Esophagus mucosa (tissue), 1 donor: ENCODE measurements at regions not wholly inside any gene's neighbourhood (a gene's known extent, or its start where the extent isn't known, plus 50 kb on each side); places are given as distances from the start of the nearest gene placed in this dataset.
A peak's percentile ranks its signal among the peaks of the same experiment; 100 is the strongest.
"Not testable (repeated sequence)": the region's sequence is repeated elsewhere in the genome, so short reads cannot be mapped to it uniquely, and the experiment has no call there.

ENCODE experiments used
- ATAC-seq: fragments of 200-7000 bp; cut with Tn5 transposase; one replicate; pipeline ENCODE4 v1.9.1; 2020
- donor health status: DM: yes; HTN: yes; CAD: no.

- ATAC-seq = no peak
Measured at GRCh38 chr4:107468156-107468555, 251.9 kb downstream of the PAPSS1 start.

DNA sequence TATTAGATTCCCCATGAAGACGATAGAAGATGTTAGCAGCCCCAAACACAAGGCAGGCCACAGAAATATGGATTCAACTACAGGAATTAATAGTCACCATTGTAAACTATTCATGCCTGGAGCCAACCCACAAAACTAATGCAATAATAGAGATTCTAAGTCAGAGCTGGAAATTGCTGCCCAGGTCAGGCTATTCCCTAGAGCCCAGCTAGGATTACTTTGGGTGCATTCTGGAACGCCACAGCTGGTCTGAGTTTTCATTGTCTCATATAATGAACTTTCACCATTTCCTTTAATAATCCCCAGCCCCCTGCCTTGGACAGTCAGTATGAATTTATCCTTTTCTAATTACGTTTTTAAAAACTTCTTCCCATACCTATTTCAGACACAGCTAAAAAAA, 252.6 kb downstream of the PAPSS1 start:
- ATAC-seq = no peak

DNA sequence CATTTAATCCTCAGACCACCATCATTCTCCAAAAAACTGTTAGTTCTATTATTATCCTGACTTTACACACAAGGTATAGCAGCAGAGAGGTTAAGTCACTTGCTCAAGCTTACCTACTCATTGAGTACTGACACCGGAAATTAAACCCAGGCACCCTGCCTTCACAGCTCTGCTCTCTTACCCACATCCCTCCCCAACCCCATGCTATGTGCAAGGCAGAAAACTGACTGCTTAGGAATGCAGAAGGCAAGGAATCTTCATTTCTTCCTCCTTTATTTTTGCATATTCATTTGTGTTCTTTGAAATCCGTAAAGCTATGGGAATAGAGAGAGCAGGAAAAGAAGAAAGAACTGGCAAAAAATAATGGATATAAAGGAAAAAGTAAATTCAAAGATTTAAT, 261.8 kb downstream of the PAPSS1 start:
- ATAC-seq = no peak

GRCh38 chr4:107453987-107454386, 266.0 kb downstream of the PAPSS1 start:
- ATAC-seq = no peak

- no peak for ATAC-seq
Measured at GRCh38 chr4:107452717-107453630, 267.1 kb downstream of the PAPSS1 start.

DNA sequence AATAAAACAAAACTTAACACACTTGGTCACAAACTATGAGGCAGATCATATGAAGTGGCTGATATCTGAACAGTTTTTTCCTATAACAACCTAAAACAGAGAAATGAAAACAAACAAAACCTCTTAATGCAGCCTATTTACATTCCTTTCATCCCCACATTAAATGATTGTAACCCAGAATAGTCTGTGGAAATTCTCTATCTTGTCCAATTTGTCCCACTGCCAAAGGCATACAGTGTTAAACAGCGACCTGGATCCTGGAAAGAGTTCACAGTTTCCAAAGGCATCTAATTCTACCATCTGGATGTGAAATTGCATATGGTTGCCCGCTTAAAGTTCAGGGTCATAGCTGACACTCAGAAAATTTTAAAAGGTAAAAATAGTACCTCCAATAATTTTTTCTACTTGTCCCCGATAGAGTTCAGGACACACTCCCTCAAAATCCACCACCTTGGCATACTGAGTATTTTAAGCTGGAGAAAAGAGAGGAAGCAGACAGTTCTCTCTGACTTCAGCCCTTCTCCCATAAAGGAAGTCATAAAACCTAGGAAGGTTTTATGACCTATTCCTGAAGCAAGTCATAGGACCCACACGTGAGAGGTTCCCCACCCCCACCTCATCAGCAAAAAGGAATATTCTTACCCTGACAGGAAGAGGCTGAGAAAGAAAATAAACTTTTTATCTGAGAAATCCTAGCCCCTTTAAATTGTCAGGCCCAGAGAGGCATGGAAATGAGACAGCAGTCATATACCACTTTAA, 270.2 kb downstream of the PAPSS1 start:
- no peak for ATAC-seq

GRCh38 chr4:107442538-107443111, 277.4 kb downstream of the PAPSS1 start:
- ATAC-seq = no peak

GRCh38 chr4:107439401-107439800, 280.6 kb downstream of the PAPSS1 start:
- ATAC-seq = no peak

DNA sequence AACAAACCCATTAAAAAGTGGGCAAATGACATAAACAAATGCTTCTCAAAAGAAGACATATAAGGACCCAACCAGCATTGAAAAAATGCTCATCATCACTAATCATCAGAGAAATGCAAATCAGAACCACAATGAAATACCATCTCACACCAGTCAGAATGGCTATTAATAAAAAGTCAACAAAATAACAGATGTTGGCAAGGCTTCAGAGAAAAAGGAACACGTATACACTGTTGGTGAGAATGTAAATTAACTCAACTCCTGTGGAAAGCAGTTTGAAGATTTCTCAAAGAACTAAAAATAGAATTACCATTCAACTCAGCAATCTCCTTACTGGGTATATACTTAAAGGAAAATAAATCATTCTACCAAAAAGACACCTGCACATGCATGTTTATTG, 283.6 kb downstream of the PAPSS1 start:
- not testable (repeated sequence) for ATAC-seq

DNA sequence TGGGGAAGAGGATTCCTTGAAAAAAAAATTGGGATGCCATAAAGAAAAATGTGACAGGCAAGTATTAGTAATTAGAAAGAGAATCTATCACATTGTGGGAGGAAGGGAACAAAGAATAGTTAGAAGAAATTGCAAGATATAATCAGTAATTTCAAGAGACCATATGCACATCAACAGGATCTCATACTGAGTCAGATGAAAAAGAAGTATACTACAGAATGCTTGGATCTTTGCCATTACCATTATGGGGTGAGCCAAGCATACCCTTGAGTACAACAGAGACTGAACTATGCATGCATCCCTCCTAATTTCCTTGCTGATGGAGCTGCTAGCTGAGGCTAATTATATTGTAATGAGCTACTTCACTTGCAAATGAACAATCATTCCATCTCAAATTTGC, 287.6 kb downstream of the PAPSS1 start:
- ATAC-seq = no peak

DNA sequence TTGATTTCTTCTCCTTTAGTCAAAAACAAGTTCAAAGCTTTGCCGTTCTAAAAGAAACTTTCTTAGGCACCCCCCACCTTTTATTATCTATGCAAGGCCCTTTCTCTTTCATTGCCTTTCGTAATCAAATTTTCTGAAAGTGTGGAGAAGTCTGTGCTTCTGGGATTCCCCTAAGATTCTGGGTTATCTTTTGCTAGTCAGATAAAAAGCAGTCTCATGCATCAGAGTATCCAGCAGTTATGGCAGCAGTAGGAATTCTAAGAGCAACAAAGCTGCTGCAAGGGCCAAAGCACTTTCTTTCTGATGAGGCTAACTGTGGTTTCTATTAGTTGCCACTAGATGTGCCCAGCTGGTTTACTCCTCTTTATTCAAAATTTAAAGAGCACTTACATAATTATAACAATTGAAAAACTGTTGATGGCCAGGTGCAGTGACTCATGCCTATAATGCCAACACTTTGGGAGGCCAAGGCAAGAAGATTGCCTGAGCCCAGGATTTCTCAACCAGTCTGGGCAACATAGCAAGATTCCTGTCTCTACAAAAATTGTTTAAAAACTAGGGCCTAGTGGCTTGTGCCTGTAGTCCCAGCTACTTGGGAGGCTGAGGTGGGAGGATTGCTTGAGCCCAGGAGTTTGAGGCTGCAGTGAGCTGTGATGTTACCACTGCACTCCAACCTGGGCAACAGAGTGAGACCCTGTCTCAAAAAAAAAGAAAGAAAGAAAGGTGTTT, 296.2 kb downstream of the PAPSS1 start:
- no peak for ATAC-seq

DNA sequence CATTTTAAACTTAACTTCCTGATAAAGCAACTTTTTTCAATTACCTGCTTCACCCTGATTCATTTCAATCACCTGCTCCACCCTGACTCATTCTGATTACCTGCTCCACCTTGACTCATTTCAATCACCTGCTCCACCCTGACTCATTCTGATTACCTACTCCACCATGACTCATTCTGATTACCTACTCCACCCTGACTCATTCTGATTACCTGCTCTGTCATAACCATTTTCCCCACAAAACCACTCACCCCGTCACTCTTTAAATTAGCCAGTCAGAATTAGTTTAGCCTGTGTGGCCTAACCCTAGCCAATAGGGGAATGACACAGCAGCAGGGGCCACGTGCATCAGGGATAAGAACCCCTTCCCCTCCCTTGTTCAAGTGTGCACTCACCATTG, 300.5 kb downstream of the PAPSS1 start:
- peak; percentile 69 for ATAC-seq

DNA sequence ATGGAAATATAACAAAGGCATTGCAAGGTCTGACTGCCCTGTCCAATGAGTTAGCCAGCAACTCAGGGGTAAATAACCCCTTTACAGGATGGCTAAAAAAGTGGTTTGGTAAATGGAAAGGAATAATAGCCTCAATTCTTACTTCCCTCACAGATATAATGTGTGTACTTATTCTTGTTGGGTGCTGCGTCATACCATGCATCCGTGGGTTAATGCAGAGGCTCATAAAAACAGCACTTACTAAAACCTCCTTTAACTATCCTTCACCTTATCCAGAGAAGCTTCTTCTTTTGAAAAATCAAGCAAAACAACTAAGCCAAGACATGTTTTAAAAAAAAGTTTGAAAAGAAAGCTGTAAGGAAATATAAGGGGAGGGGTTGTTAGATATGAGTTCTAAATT, 301.0 kb downstream of the PAPSS1 start:
- no peak for ATAC-seq

DNA sequence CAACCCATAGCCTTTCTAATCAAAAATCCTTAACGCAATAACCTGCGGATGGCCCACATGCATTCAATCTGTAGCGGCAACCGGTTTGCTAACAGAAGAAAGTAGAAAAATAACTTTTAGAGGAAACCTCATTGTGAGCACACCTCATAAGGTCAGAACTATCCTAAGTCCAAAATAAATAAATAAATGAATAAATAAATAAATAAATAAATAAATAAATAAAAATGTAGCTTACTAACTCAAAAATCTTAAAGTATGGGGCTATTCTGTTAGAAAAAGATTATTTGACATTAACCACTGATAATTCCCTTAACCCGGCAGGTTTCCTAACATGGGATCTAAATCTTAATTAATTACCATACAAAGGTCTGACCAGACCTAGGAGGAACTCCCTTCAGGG, 304.5 kb downstream of the PAPSS1 start:
- not testable (repeated sequence) for ATAC-seq

GRCh38 chr4:107409872-107410271, 310.2 kb downstream of the PAPSS1 start:
- ATAC-seq = not testable (repeated sequence)

GRCh38 chr4:107408968-107409367, 311.1 kb downstream of the PAPSS1 start:
- peak; percentile 75 for ATAC-seq

DNA sequence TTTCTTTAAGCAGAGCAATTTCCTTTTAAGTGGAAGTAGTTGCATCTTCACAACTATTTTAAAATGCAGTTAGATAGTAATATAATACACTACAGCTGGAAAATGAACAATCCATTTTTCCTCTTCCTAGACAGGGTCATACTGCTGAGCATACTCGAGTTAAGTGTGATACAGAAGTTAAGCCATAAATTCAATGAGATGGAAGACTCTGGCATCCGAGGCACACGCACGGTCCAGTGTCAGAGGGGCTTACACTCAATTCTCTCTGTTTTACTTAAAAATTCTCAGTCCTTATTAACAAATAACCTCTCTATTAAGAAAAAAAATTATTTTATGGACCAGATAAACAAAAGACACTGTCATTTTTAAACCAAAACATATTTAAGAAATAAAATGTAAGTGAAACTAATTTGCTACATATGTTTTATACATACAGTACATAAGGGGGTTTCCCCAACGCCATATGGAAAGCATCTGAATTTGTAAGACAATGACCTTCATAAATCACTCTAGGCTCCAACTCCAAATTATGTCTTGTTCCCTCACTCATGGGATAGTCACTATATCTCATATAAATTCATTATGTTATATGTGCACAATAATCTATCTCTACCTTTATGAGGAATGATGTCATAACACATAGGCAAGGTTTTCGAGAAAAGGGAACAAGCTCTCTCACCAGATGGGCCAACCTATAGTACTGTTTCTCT, 315.3 kb downstream of the PAPSS1 start:
- ATAC-seq = no peak

- no peak for ATAC-seq
Measured at GRCh38 chr4:107402291-107402690, 317.7 kb downstream of the PAPSS1 start.

DNA sequence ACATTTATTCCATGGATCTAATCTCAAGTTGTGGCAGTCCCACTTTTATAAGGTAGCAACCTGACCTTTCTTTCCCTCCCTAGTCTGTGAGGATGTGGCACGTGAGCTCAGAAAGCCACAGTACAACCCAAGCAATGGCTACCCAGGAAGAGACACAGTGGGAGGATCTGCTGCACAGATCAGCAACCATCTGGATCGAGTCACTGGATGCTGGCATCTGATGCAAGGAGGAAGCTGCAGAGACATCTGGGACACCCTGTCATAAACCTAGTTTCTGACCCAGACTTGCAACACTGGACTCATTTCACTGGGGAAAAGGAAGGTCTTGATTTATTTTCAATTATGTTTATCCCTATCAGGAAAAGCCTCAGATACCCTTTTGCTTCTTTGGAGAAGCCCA, 327.1 kb downstream of the PAPSS1 start:
- no peak for ATAC-seq

GRCh38 chr4:107392380-107392779, 327.7 kb downstream of the PAPSS1 start:
- no peak for ATAC-seq

DNA sequence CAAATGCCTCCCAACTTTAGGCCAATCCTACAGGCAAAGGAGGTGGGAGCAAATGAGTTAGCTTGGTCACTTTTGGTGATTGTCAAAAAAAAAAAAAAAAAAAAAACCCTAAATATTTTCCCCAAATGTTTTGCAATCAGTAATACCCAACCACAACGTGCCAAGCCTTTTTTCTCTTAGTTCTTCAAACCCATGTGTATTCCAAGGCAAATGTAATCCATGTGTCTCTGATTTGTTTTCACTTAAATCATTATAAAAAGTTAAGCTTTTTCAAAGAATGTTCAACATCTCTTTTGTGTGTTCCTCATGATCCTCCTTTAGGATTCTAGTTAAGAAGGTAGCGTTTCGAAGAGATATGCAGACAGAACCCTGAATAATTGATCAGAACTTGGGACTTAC, 328.4 kb downstream of the PAPSS1 start:
- no peak for ATAC-seq

DNA sequence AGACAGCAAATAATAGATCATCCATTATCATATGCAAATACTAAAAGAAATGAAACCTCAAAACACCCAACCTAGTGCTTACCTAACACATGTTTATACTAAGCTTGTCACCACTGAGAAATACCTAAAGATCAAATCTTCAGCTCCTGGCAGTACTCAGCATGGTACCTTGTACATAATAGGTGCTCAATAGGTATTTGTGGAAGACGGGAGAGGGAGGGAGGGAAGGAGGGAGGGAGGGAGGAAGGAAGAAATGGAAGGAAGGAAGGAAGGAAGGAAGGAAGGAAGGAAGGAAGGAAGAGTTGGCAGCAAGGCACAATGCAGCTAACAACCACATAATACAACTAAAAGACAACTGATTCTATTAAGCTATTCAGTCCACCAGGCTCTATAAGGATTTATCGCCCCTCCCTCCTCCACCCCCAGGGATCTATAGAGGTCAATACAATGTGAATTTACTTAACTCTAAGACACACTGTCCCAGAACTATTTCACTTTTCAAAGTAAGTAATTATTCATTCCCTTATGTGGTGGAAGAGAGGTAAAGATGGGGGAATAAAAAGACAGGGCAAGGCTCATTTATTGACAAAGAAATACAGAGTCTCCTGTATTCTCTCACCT, 328.9 kb downstream of the PAPSS1 start:
- ATAC-seq = no peak
